Prostate gland (tissue), 2 donors: ENCODE measurements at regions not wholly inside any gene's neighbourhood (a gene's known extent, or its start where the extent isn't known, plus 50 kb on each side); places are given as distances from the start of the nearest gene placed in this dataset.

Experiments used
- DNase-seq: peaks from one replicate; pipeline ENCODE4 v3.0.0-alpha.2; 2019; ENCODE audit warnings: low spot score
- H3K27ac ChIP-seq, 2 donors: fragments of 200-600 bp; sonication (generic); 2 replicates each; pipeline ENCODE4 v1.5.1; 2017 to 2019
- H3K27me3 ChIP-seq: fragments of 200-600 bp; sonication (generic); replicated peaks from 2 replicates; pipeline ENCODE4 v1.5.1; 2019; ENCODE audit not compliant: insufficient read depth
- H3K36me3 ChIP-seq, 2 donors: fragments of 200-600 bp; sonication (generic); 1 replicate in 1 of 2; 2 replicates in 1 of 2; pipeline versions ENCODE4 v1.5.1 to v1.8.1; 2017 to 2019
- H3K4me1 ChIP-seq: fragments of 200-600 bp; sonication (generic); replicated peaks from 2 replicates; pipeline ENCODE4 v1.5.1; 2019
- H3K4me3 ChIP-seq, 2 donors: fragments of 200-600 bp; sonication (generic); 2 replicates each; pipeline ENCODE4 v1.5.1; 2017 to 2019
- H3K9me3 ChIP-seq: fragments of 200-600 bp; sonication (generic); 2 replicates; pipeline ENCODE4 v1.5.1; 2017
- POLR2A ChIP-seq: fragments of 450-650 bp; IDR thresholded peaks from one replicate; pipeline ENCODE4 v1.6.1; 2016; ENCODE audit warnings: antibody characterized with exemption, mild to moderate bottlenecking
- POLR2AphosphoS5 ChIP-seq: sonication (generic); formaldehyde crosslinking; IDR thresholded peaks from one replicate; pipeline ENCODE4 v1.6.1; 2017; ENCODE audit warnings: antibody characterized with exemption
- WGBS: methylation state at CpG from one replicate; pipeline ENCODE4 v1.1.5; 2018; 5-methylcytosine and 5-hydroxymethylcytosine counted together
- intact Hi-C: fragments of 100-400 bp; cut with DNase I; formaldehyde crosslinking; loops from one replicate; pipeline ENCODE4 v1.14.2; 2022
- TF ChIP-seq, protein P1 (sequence below), 4 experiments: fragments of 200-600 bp in 2 of 4; fragments of 450-650 bp in 2 of 4; sonication (generic) in 2 of 4; IDR thresholded peaks; 1 replicate in 3 of 4; 2 replicates in 1 of 4; pipeline ENCODE4 v1.5.1; 2016 to 2019; ENCODE audit warnings: antibody characterized with exemption in 4 of 4, mild to moderate bottlenecking in 2 of 4, moderate library complexity in 2 of 4

GRCh38 chr4:55183926-55184599 is 58.7 kb upstream of the KDR start:
- TF ChIP-seq, protein P1, sequence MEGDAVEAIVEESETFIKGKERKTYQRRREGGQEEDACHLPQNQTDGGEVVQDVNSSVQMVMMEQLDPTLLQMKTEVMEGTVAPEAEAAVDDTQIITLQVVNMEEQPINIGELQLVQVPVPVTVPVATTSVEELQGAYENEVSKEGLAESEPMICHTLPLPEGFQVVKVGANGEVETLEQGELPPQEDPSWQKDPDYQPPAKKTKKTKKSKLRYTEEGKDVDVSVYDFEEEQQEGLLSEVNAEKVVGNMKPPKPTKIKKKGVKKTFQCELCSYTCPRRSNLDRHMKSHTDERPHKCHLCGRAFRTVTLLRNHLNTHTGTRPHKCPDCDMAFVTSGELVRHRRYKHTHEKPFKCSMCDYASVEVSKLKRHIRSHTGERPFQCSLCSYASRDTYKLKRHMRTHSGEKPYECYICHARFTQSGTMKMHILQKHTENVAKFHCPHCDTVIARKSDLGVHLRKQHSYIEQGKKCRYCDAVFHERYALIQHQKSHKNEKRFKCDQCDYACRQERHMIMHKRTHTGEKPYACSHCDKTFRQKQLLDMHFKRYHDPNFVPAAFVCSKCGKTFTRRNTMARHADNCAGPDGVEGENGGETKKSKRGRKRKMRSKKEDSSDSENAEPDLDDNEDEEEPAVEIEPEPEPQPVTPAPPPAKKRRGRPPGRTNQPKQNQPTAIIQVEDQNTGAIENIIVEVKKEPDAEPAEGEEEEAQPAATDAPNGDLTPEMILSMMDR (IDR thresholded peaks at IDR 0.05), result no peak
- TF ChIP-seq POLR2AphosphoS5 (no peak), POLR2A (no peak)
- intact Hi-C loops, result no loop called here

GRCh38 chr4:55184600-55185523 is 59.5 kb upstream of the KDR start:
- no peaks in the 10 kb centered on the region for H3K36me3 ChIP-seq
- TF ChIP-seq, protein P1 (IDR thresholded peaks at IDR 0.05), result peak in 3 of 4 experiments; percentile 34 to 38 (median 34)
- no peak for TF ChIP-seq POLR2A
- peak; percentile 16 for DNase-seq
- H3K9me3 ChIP-seq, result no peaks in the 10 kb centered on the region
- no peak overlapping the region for H3K4me3 ChIP-seq
- no peak overlapping the region for H3K27ac ChIP-seq
- H3K27me3 ChIP-seq, result no peaks in the 10 kb centered on the region
- H3K4me1 ChIP-seq, result no peaks in the 10 kb centered on the region
- 76% methylated on average over 9 of the region's 9 CpGs for WGBS
- intact Hi-C loops, result no loop called here

More at GRCh38 chr4:55183926-55184599, 58.7 kb upstream of the KDR start:
- Histone ChIP-seq H3K4me3 (no peak overlapping the region), H3K4me1 (no peaks in the 10 kb centered on the region), H3K9me3 (no peaks in the 10 kb centered on the region), H3K27ac (no peak overlapping the region), H3K36me3 (no peaks in the 10 kb centered on the region), H3K27me3 (no peaks in the 10 kb centered on the region)
- no peak for DNase-seq
- WGBS, result 53% methylated on average over 8 of the region's 8 CpGs

DNA sequence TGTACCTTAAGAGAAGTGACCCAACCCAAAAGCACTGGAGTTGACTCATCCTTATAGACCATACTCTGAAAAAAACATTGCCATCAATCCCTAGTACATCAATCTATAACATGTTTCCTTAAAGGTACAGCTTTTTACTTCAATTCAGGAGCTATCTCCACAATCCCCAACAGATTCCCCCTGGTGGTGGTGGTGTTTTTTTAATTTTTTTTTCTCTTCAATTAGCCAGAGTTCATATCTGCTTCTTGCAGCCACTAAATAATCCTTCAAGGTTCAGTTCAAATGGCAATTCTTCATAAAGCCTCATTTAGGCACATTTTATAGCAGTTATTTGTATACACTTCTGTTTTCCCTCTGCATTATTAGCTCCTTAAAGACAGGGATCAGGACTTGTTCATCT is 60.7 kb upstream of the KDR start:
- TF ChIP-seq, protein P1 (IDR thresholded peaks at IDR 0.05), result no peak
- TF ChIP-seq POLR2AphosphoS5, result no peak
- no peak for TF ChIP-seq POLR2A
- Histone ChIP-seq H3K27me3 (no peaks in the 10 kb centered on the region), H3K4me1 (no peaks in the 10 kb centered on the region), H3K4me3 (no peak overlapping the region), H3K9me3 (no peaks in the 10 kb centered on the region), H3K27ac (no peak overlapping the region), H3K36me3 (no peaks in the 10 kb centered on the region)
- DNase-seq, result no peak
- intact Hi-C loops, result no loop called here

DNA sequence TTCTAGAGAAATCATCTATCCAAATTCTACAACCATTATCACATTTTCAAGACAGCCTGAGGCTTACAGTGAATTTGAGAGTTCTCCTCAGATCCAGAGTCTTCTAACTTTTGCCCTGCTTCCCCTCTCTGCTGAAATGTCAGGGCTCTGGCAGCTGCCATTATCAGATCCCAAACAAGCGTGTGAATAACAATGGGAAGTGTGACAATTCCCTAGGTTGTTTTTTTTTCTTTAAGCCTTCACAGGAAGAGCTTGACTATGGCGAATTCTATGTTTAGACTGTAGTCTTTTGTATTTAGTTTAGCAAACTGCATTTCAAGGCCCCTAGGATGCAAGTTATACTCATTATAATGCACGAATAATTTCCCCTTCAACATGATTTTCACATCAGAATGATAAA is 61.3 kb upstream of the KDR start:
- TF ChIP-seq POLR2AphosphoS5, result no peak
- TF ChIP-seq, protein P1 (IDR thresholded peaks at IDR 0.05), result no peak
- intact Hi-C loops, result no loop called here
- Histone ChIP-seq H3K4me3 (no peak overlapping the region), H3K36me3 (no peaks in the 10 kb centered on the region), H3K27ac (no peak overlapping the region), H3K27me3 (no peaks in the 10 kb centered on the region), H3K9me3 (no peaks in the 10 kb centered on the region), H3K4me1 (no peaks in the 10 kb centered on the region)
- 48% methylated on average over 3 of the region's 3 CpGs for WGBS
- DNase-seq, result no peak
